GM23338 (cell line): ENCODE measurements at regions not wholly inside any gene's neighbourhood (a gene's known extent, or its start where the extent isn't known, plus 50 kb on each side); places are given as distances from the start of the nearest gene placed in this dataset.

ENCODE experiments used
- ATAC-seq: fragments of 200-7000 bp; cut with Tn5 transposase; 3 replicates; pipeline ENCODE4 v1.9.1; 2020
- DNase-seq: peaks from one replicate; pipeline ENCODE4 v3.0.0-alpha.2; 2015; ENCODE audit warnings: low spot score
- H2AFZ ChIP-seq: fragments of 200-600 bp; sonication (generic); 2 replicates; pipeline ENCODE4 v1.8.0; 2016; ENCODE audit warnings: antibody characterized with exemption, mild to moderate bottlenecking, moderate library complexity
- H3F3A ChIP-seq: fragments of 200-600 bp; sonication (generic); replicated peaks from 2 replicates; pipeline ENCODE4 v1.8.0; 2017; ENCODE audit warnings: antibody characterized with exemption, mixed run types, low read depth
- H3K27ac ChIP-seq: fragments of 200-600 bp; sonication (generic); 2 replicates; pipeline ENCODE4 v1.6.1; 2016; ENCODE audit warnings: low read depth
- H3K27me3 ChIP-seq: fragments of 200-600 bp; sonication (generic); 2 replicates; pipeline ENCODE4 v1.8.0; 2016; ENCODE audit warnings: mild to moderate bottlenecking, mixed run types, moderate library complexity; ENCODE audit not compliant: insufficient read depth
- H3K36me3 ChIP-seq: fragments of 200-600 bp; sonication (generic); 2 replicates; pipeline ENCODE4 v1.8.0; 2016; ENCODE audit warnings: mild to moderate bottlenecking; ENCODE audit not compliant: insufficient read depth
- H3K4me1 ChIP-seq: fragments of 200-600 bp; sonication (generic); 2 replicates; pipeline ENCODE4 v1.8.0; 2016; ENCODE audit warnings: mild to moderate bottlenecking, moderate library complexity; ENCODE audit not compliant: insufficient read depth
- H3K4me2 ChIP-seq: fragments of 200-600 bp; sonication (generic); 2 replicates; pipeline ENCODE4 v1.7.1; 2017; ENCODE audit warnings: mixed run types
- H3K4me3 ChIP-seq: fragments of 200-600 bp; sonication (generic); 2 replicates; pipeline ENCODE4 v1.6.1; 2016; ENCODE audit warnings: mixed run types
- H3K79me2 ChIP-seq: fragments of 200-600 bp; sonication (generic); replicated peaks from 2 replicates; pipeline ENCODE4 v1.8.0; 2017; ENCODE audit warnings: mild to moderate bottlenecking; ENCODE audit not compliant: insufficient read depth
- H3K9me2 ChIP-seq: fragments of 200-600 bp; sonication (generic); 2 replicates; pipeline ENCODE4 v1.8.0; 2017; ENCODE audit not compliant: insufficient read depth
- H4K20me1 ChIP-seq: fragments of 200-600 bp; sonication (generic); replicated peaks from 2 replicates; pipeline ENCODE4 v1.8.0; 2017; ENCODE audit warnings: mild to moderate bottlenecking; ENCODE audit not compliant: insufficient read depth
- H3K27ac Mint-ChIP-seq: 2 replicates; pipeline ENCODE4 v1.8.0; 2020; ENCODE audit warnings: inconsistent platforms, mild to moderate bottlenecking, moderate library complexity, mixed read lengths
- H3K27me3 Mint-ChIP-seq: 3 replicates; pipeline ENCODE4 v1.8.0; 2022; ENCODE audit warnings: low read depth, mild to moderate bottlenecking, moderate library complexity, mixed read lengths, inconsistent platforms; ENCODE audit not compliant: insufficient read depth, poor library complexity
- H3K36me3 Mint-ChIP-seq: 3 replicates; pipeline ENCODE4 v1.8.0; 2021; ENCODE audit warnings: low read depth, mild to moderate bottlenecking, inconsistent platforms, moderate library complexity, mixed read lengths
- H3K4me1 Mint-ChIP-seq: 3 replicates; pipeline ENCODE4 v1.8.0; 2020; ENCODE audit warnings: mild to moderate bottlenecking, inconsistent platforms, mixed read lengths
- H3K4me3 Mint-ChIP-seq: 3 replicates; pipeline ENCODE4 v1.8.0; 2021; ENCODE audit warnings: moderate library complexity, mild to moderate bottlenecking, inconsistent platforms, mixed read lengths
- H3K9me3 Mint-ChIP-seq: 3 replicates; pipeline ENCODE4 v1.8.0; 2020; ENCODE audit warnings: moderate library complexity, mild to moderate bottlenecking, inconsistent platforms, mixed read lengths
- CREB1 ChIP-seq: fragments of 250-450 bp; sonication (Bioruptor Pico); IDR thresholded peaks from 2 replicates; pipeline ENCODE4 v1.5.0; 2020; ENCODE audit warnings: low read depth, mild to moderate bottlenecking, moderate library complexity
- CTCF ChIP-seq, 2 experiments: fragments of 200-600 bp in 1 of 2; sonication (generic) in 1 of 2; conservative IDR thresholded peaks; 2 replicates each; pipeline versions ENCODE4 v1.5.1 to v1.6.1; 2016 to 2017; ENCODE audit warnings: antibody characterized with exemption in 2 of 2, low read depth in 2 of 2, mild to moderate bottlenecking in 2 of 2, moderate library complexity in 1 of 2
- ETS1 ChIP-seq: IDR thresholded peaks from 2 replicates; pipeline ENCODE4 v1.6.1; 2016; ENCODE audit warnings: antibody characterized with exemption
- EZH2 ChIP-seq: fragments of 200-600 bp; sonication (generic); IDR thresholded peaks from one replicate; pipeline ENCODE4 v1.8.0; 2017; ENCODE audit warnings: antibody characterized with exemption, mild to moderate bottlenecking, low read depth; ENCODE audit not compliant: unreplicated experiment
- JUNB ChIP-seq: IDR thresholded peaks from one replicate; pipeline ENCODE4 v1.6.1; 2016; ENCODE audit warnings: antibody characterized with exemption; ENCODE audit not compliant: unreplicated experiment
- POLR2AphosphoS5 ChIP-seq: IDR thresholded peaks from 2 replicates; pipeline ENCODE4 v1.6.1; 2016; ENCODE audit warnings: antibody characterized with exemption, low read depth
- ZNF114 ChIP-seq: fragments of 250-450 bp; sonication (Bioruptor Pico); IDR thresholded peaks from 2 replicates; pipeline ENCODE4 v1.5.0; 2020; ENCODE audit warnings: mild to moderate bottlenecking, moderate library complexity
- ZNF331 ChIP-seq: fragments of 250-450 bp; sonication (Bioruptor Pico); IDR thresholded peaks from 2 replicates; pipeline ENCODE4 v1.5.0; 2020; ENCODE audit warnings: low read depth, mild to moderate bottlenecking, moderate library complexity

- no peak overlapping the region for H2AFZ ChIP-seq
- no peaks in the 10 kb centered on the region for H4K20me1 ChIP-seq
These were observed 156.9 kb upstream of the KCNJ16 start for GRCh38 chr17:69918164-69918563.

GRCh38 chr17:69919789-69920188 is 155.2 kb upstream of the KCNJ16 start:
- no peak overlapping the region for H3K4me3 Mint-ChIP-seq
- Histone ChIP-seq H4K20me1 (no peaks in the 10 kb centered on the region), H3K9me2 (no peaks in the 10 kb centered on the region), H2AFZ (no peak overlapping the region), H3K79me2 (no peaks in the 10 kb centered on the region), H3K4me3 (no peak overlapping the region), H3F3A (no peaks in the 10 kb centered on the region), H3K27ac (no peak overlapping the region), H3K36me3 (no peaks in the 10 kb centered on the region), H3K4me1 (no peaks in the 10 kb centered on the region), H3K4me2 (no peak overlapping the region), H3K27me3 (no peaks in the 10 kb centered on the region)
- ATAC-seq (no peak), DNase-seq (no peak)
- H3K36me3 Mint-ChIP-seq = 0 out of 3 replicates have a peak, but pooled peaks cover 3% of the 10 kb centered on the region
- H3K9me3 Mint-ChIP-seq = peaks cover 5% of the 10 kb centered on the region
- H3K27ac Mint-ChIP-seq = no peak overlapping the region
- H3K27me3 Mint-ChIP-seq = no peaks in the 10 kb centered on the region
- no peaks in the 10 kb centered on the region for H3K4me1 Mint-ChIP-seq
- TF ChIP-seq POLR2AphosphoS5 = no peak
- TF ChIP-seq CTCF (conservative IDR thresholded peaks at IDR 0.05; ENCODE audit: low read depth in 2 of 2) = no peak
- TF ChIP-seq ZNF114 (CRISPR knock-in tag) = no peak
- TF ChIP-seq EZH2 = no peak
- no peak for TF ChIP-seq JUNB
- TF ChIP-seq ZNF331 (CRISPR knock-in tag) = no peak
- no peak for TF ChIP-seq ETS1
- TF ChIP-seq CREB1 = no peak

More at GRCh38 chr17:69918164-69918563, 156.9 kb upstream of the KCNJ16 start:
- H3K4me3 ChIP-seq = no peak overlapping the region
- H3K36me3 ChIP-seq = no peaks in the 10 kb centered on the region
- Mint-ChIP-seq H3K4me1 (peaks cover 7% of the 10 kb centered on the region; the same call in 2 of the 3 replicates), H3K9me3 (peaks cover 5% of the 10 kb centered on the region), H3K36me3 (0 out of 3 replicates have a peak, but pooled peaks cover 3% of the 10 kb centered on the region), H3K27me3 (peaks cover 1% of the 10 kb centered on the region), H3K27ac (no peak overlapping the region), H3K4me3 (no peak overlapping the region)
- DNase-seq (no peak), ATAC-seq (no peak)
- no peak overlapping the region for H3K4me2 ChIP-seq
- no peaks in the 10 kb centered on the region for H3K79me2 ChIP-seq
- TF ChIP-seq EZH2 = no peak
- TF ChIP-seq ZNF114 (CRISPR knock-in tag) = no peak
- TF ChIP-seq CTCF (conservative IDR thresholded peaks at IDR 0.05; ENCODE audit: low read depth in 2 of 2) = no peak
- no peaks in the 10 kb centered on the region for H3K9me2 ChIP-seq
- no peak overlapping the region for H3K27ac ChIP-seq
- H3F3A ChIP-seq = no peaks in the 10 kb centered on the region
- no peaks in the 10 kb centered on the region for H3K27me3 ChIP-seq
- no peaks in the 10 kb centered on the region for H3K4me1 ChIP-seq
